HS-5 (cell line): ENCODE measurements at regions not wholly inside any gene's neighbourhood (a gene's known extent, or its start where the extent isn't known, plus 50 kb on each side); places are given as distances from the start of the nearest gene placed in this dataset.
"Not testable (repeated sequence)": the region's sequence is repeated elsewhere in the genome, so short reads cannot be mapped to it uniquely, and the experiment has no call there.

Experiments used
- DNase-seq: peaks from one replicate; pipeline ENCODE4 v3.0.0-alpha.2; 2012; ENCODE audit warnings: low read depth

- no peak for DNase-seq
Observed at GRCh38 chr3:80734920-80735319, 967.1 kb upstream of the ROBO1 start.

- DNase-seq: no peak
Observed at GRCh38 chr3:80734483-80734882, 966.7 kb upstream of the ROBO1 start.

GRCh38 chr3:80733522-80734176, 965.9 kb upstream of the ROBO1 start:
- no peak for DNase-seq

- not testable (repeated sequence) for DNase-seq
Observed at GRCh38 chr3:80727561-80727960, 959.8 kb upstream of the ROBO1 start.

- not testable (repeated sequence) for DNase-seq
Observed at GRCh38 chr3:80709597-80710322, 942.0 kb upstream of the ROBO1 start.

GRCh38 chr3:80705290-80705689, 937.5 kb upstream of the ROBO1 start:
- DNase-seq: no peak

GRCh38 chr3:80701349-80701748, 933.6 kb upstream of the ROBO1 start:
- DNase-seq: no peak

- no peak for DNase-seq
Observed at GRCh38 chr3:80697291-80697690, 929.5 kb upstream of the ROBO1 start.

GRCh38 chr3:80696280-80696679, 928.5 kb upstream of the ROBO1 start:
- DNase-seq: no peak

GRCh38 chr3:80688814-80689213, 921.0 kb upstream of the ROBO1 start:
- DNase-seq: peak; percentile 13

- DNase-seq: no peak
Observed at GRCh38 chr3:80682951-80683350, 915.2 kb upstream of the ROBO1 start.

- DNase-seq: no peak
Observed at GRCh38 chr3:80682235-80682634, 914.4 kb upstream of the ROBO1 start.

- DNase-seq: peak; percentile 25
Observed at GRCh38 chr3:80677796-80678195, 910.0 kb upstream of the ROBO1 start.

GRCh38 chr3:80676866-80677265, 909.1 kb upstream of the ROBO1 start:
- no peak for DNase-seq

GRCh38 chr3:80676261-80676660, 908.5 kb upstream of the ROBO1 start:
- DNase-seq: no peak

GRCh38 chr3:80675790-80676189, 908.0 kb upstream of the ROBO1 start:
- DNase-seq: no peak

GRCh38 chr3:80668600-80669294, 900.9 kb upstream of the ROBO1 start:
- DNase-seq: no peak

- DNase-seq: no peak
Observed at GRCh38 chr3:80668100-80668499, 900.3 kb upstream of the ROBO1 start.

- no peak for DNase-seq
Observed at GRCh38 chr3:80663426-80663825, 895.6 kb upstream of the ROBO1 start.

GRCh38 chr3:80655216-80655615, 887.4 kb upstream of the ROBO1 start:
- no peak for DNase-seq

GRCh38 chr3:80649170-80649569, 881.4 kb upstream of the ROBO1 start:
- no peak for DNase-seq

- no peak for DNase-seq
Observed at GRCh38 chr3:80643421-80643820, 875.6 kb upstream of the ROBO1 start.
